Activated T-cell treated with anti-CD3 and anti-CD28 coated beads, Interleukin-2, amount 50 U/mL, for 72 hours (primary cell): ENCODE measurements at regions not wholly inside any gene's neighbourhood (a gene's known extent, or its start where the extent isn't known, plus 50 kb on each side); places are given as distances from the start of the nearest gene placed in this dataset.
A peak's percentile ranks its signal among the peaks of the same experiment; 100 is the strongest.

Experiments
- ATAC-seq, 2 donors: fragments of 150-1000 bp; cut with Tn5 transposase; replicated peaks in 1 of 2; 2 replicates each; pipeline ENCODE4 v1.10.0; 2021; ENCODE audit warnings: moderate library complexity in 2 of 2, mild to moderate bottlenecking in 1 of 2
- DNase-seq, 2 donors: peaks; one replicate each; pipeline ENCODE4 v3.0.0; 2021 to 2022; ENCODE audit warnings: mixed read lengths in 1 of 2
- H3K27ac Mint-ChIP-seq: one replicate; pipeline ENCODE4 v1.8.0; 2022; ENCODE audit warnings: mild to moderate bottlenecking, moderate library complexity, mixed read lengths
- H3K27me3 Mint-ChIP-seq: one replicate; pipeline ENCODE4 v1.8.0; 2022; ENCODE audit warnings: low read depth, mixed read lengths
- H3K36me3 Mint-ChIP-seq, 2 donors: one replicate each; pipeline ENCODE4 v1.8.0; 2022; ENCODE audit warnings: mixed read lengths in 2 of 2, mild to moderate bottlenecking in 1 of 2; ENCODE audit not compliant: insufficient read depth in 2 of 2
- H3K4me1 Mint-ChIP-seq: one replicate; pipeline ENCODE4 v1.8.0; 2022; ENCODE audit warnings: low read depth, mixed read lengths
- H3K4me3 Mint-ChIP-seq, 2 donors: one replicate each; pipeline ENCODE4 v1.8.0; 2022; ENCODE audit warnings: mild to moderate bottlenecking in 2 of 2, mixed read lengths in 2 of 2, moderate library complexity in 2 of 2
- H3K9me3 Mint-ChIP-seq, 2 donors: one replicate each; pipeline ENCODE4 v1.8.0; 2022; ENCODE audit warnings: mixed read lengths in 2 of 2

GRCh38 chr16:51615141-51615540, 464.1 kb upstream of the SALL1 start:
- Mint-ChIP-seq H3K9me3 (peaks cover 7 to 13% of the 10 kb centered on the region in 2 donors), H3K27me3 (no peaks in the 10 kb centered on the region), H3K4me3 (no peak overlapping the region), H3K36me3 (peaks cover 0 to 1% of the 10 kb centered on the region in 2 donors), H3K4me1 (no peaks in the 10 kb centered on the region), H3K27ac (no peak overlapping the region)
- DNase-seq, result no peak
- no peak for ATAC-seq

- H3K9me3 Mint-ChIP-seq, result peaks cover 4 to 7% of the 10 kb centered on the region in 2 donors
- ATAC-seq (no peak), DNase-seq (no peak)
- no peaks in the 10 kb centered on the region for H3K27me3 Mint-ChIP-seq
- H3K4me3 Mint-ChIP-seq, result no peak overlapping the region
- no peak overlapping the region for H3K27ac Mint-ChIP-seq
- H3K4me1 Mint-ChIP-seq, result no peaks in the 10 kb centered on the region
- no peaks in the 10 kb centered on the region for H3K36me3 Mint-ChIP-seq
Measured at GRCh38 chr16:51607201-51607651, 456.2 kb upstream of the SALL1 start.

GRCh38 chr16:51596247-51596646, 445.2 kb upstream of the SALL1 start:
- no peaks in the 10 kb centered on the region for H3K27me3 Mint-ChIP-seq
- ATAC-seq (no peak), DNase-seq (no peak)
- H3K4me1 Mint-ChIP-seq, result no peaks in the 10 kb centered on the region
- no peak overlapping the region for H3K4me3 Mint-ChIP-seq
- H3K36me3 Mint-ChIP-seq, result no peaks in the 10 kb centered on the region
- H3K9me3 Mint-ChIP-seq, result peaks cover 2 to 4% of the 10 kb centered on the region in 2 donors
- H3K27ac Mint-ChIP-seq, result no peak overlapping the region

DNA sequence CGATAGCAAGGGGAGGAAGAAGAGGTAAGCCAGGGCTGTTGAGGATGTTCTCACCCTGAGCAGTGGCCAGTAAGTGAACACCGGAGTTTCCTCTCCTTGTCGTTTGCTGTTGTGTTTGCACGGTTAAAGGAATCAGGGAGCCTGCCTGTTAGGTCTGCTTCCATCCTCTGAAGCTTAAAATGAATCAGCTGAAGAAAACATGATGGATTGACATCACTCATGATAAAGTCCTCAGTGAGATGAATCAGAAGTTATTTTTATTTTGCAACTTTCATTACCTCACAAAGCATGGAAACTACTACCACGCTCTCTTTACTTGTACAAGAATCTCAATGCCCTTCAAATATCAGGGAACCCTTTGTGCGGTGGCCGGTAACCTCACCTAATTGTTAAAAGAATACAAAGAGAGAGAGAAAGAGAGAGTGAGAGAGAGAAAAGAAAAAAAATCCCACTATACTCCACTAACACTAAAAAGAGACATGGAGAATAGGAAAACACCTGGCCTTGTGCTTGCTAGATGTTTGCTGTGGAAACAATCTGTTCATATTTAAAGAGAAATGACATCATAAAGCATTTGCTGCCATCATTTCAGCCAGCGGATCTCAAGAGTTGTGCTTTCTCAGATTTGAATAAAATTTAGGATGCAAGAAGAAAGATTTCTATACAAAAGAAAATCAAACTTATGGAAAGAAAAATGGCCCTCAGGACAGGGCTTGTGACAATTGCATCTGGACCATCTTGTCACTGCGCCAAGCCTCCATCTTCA, 441.6 kb upstream of the SALL1 start:
- no peaks in the 10 kb centered on the region for H3K36me3 Mint-ChIP-seq
- no peak overlapping the region for H3K4me3 Mint-ChIP-seq
- peaks cover 0 to 4% of the 10 kb centered on the region in 2 donors for H3K9me3 Mint-ChIP-seq
- ATAC-seq (no peak), DNase-seq (no peak)
- no peaks in the 10 kb centered on the region for H3K27me3 Mint-ChIP-seq
- H3K4me1 Mint-ChIP-seq, result no peaks in the 10 kb centered on the region
- no peak overlapping the region for H3K27ac Mint-ChIP-seq

DNA sequence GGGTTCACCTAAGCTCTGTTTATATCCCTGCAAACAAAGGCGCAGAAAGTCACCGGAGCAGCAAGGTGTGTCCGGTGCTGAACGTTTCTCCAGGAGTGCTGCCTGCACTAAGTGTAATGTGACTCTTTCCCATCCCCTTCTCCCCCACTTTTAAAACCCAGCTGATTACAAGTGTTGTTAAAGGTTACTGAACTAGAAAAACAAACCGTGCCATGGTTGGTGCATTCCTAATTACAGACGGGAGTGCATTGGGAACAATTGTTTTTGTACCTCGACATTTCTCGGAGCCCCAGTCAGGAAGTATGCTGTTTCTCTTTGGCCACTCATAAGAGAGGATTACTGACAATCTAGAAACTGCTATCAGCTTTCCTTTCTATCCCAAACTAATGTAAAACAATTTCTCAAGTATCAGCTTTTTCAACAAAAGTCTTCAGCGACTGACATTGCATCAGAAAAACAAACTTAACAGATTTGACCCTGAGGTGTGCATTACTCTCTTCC, 441.0 kb upstream of the SALL1 start:
- Mint-ChIP-seq H3K4me3 (no peak overlapping the region), H3K36me3 (no peaks in the 10 kb centered on the region), H3K9me3 (peaks cover 0 to 4% of the 10 kb centered on the region in 2 donors), H3K27me3 (no peaks in the 10 kb centered on the region), H3K27ac (no peak overlapping the region), H3K4me1 (no peaks in the 10 kb centered on the region)
- DNase-seq (no peak), ATAC-seq (no peak)

DNA sequence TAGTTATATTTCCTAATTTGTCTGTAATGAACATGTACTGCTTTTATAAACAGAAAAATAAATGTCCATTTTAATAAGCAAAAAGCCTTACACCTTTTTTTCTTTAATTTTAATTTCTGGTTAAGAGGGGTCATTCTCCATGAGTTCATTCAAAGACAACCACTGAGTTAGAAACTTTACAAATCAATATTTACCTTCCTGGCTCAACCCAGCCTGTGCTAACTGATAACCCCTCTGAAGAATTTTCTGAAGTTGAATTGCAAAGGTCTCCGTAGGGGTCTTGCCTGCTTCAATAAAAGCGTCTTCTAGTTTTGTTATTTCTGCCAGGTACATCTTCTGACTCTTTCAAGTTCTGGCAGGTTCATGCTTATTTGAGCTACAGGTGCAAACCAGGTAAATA, 440.4 kb upstream of the SALL1 start:
- H3K36me3 Mint-ChIP-seq, result no peaks in the 10 kb centered on the region
- H3K9me3 Mint-ChIP-seq, result peaks cover 0 to 4% of the 10 kb centered on the region in 2 donors
- ATAC-seq (no peak), DNase-seq (no peak)
- H3K4me1 Mint-ChIP-seq, result no peaks in the 10 kb centered on the region
- no peak overlapping the region for H3K4me3 Mint-ChIP-seq
- H3K27ac Mint-ChIP-seq, result no peak overlapping the region
- H3K27me3 Mint-ChIP-seq, result no peaks in the 10 kb centered on the region

- DNase-seq, result no peak
- Mint-ChIP-seq H3K4me1 (no peaks in the 10 kb centered on the region), H3K27me3 (no peaks in the 10 kb centered on the region), H3K36me3 (peaks cover 0 to 3% of the 10 kb centered on the region in 2 donors), H3K27ac (no peak overlapping the region), H3K4me3 (no peak overlapping the region), H3K9me3 (peaks cover 0 to under 1% of the 10 kb centered on the region in 2 donors)
- no peak for ATAC-seq
Measured at GRCh38 chr16:51579652-51580360, 428.7 kb upstream of the SALL1 start.

DNA sequence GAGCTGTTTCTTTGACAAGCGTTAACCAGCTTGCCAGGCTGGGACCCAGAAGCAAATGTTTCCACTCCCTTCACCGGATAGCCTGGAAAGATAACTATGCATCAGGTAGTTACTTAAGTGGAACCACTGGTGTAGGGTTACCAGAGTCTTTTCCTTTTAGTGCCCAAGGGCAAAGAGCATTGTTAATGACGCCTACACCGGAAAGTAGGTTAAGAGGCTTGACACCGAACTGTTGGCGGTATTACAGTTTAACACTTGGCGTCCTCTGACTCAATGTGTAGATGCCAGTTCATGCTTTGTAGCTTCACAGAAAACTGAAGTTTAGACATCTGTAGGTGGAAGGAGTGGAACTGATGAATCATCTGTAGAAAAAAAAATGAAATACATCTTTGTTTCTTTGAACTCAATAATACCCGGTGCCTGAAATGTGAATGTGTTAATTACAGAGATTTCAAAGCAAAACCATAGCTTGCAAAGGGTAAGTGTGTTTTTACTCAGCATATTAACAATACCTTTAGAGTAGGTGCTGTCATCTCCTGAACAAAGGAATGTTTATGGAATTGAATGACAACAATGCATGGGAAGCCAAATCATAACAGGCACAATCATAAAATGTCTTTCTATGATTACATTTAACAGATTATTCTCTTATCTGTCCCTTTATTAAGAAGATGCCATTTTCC, 426.7 kb upstream of the SALL1 start:
- DNase-seq, result no peak
- Mint-ChIP-seq H3K36me3 (peaks cover 0 to 4% of the 10 kb centered on the region in 2 donors), H3K4me1 (no peaks in the 10 kb centered on the region), H3K4me3 (no peak overlapping the region), H3K27ac (no peak overlapping the region), H3K27me3 (no peaks in the 10 kb centered on the region), H3K9me3 (peaks cover 0 to 1% of the 10 kb centered on the region in 2 donors)
- ATAC-seq, result peak in 1 of 2 donors; percentile 30

- H3K27ac Mint-ChIP-seq, result no peak overlapping the region
Measured at GRCh38 chr16:51576498-51577195, 425.6 kb upstream of the SALL1 start.

DNA sequence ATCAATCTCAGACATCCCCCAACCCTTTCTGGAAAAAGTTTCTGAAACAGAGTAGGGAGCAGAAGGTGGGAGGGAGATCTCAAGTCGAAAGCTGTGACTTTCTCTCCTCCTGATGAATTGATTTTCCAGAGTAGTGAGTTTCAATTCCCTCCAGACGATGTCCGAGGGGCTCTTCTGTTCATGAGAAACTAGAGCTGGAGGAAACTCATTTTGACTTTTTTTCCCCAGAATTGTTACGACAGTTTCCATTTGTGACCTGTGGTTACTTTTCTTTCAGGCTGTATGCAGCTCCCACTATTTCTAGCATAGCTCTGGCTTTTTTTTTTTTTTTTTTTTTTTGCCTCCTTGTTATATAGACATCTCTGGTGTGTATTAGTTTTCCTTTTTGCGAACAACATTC, 422.1 kb upstream of the SALL1 start:
- no peak for ATAC-seq
- Mint-ChIP-seq H3K27ac (no peak overlapping the region), H3K9me3 (peaks cover 2 to 5% of the 10 kb centered on the region in 2 donors), H3K4me1 (no peaks in the 10 kb centered on the region), H3K36me3 (peaks cover 0 to 4% of the 10 kb centered on the region in 2 donors), H3K27me3 (no peaks in the 10 kb centered on the region), H3K4me3 (no peak overlapping the region)
- no peak for DNase-seq

More at GRCh38 chr16:51576498-51577195, 425.6 kb upstream of the SALL1 start:
- Mint-ChIP-seq H3K4me3 (no peak overlapping the region), H3K36me3 (peaks cover 0 to 4% of the 10 kb centered on the region in 2 donors), H3K9me3 (peaks cover 1 to 3% of the 10 kb centered on the region in 2 donors), H3K4me1 (no peaks in the 10 kb centered on the region), H3K27me3 (no peaks in the 10 kb centered on the region)
- no peak for DNase-seq
- no peak for ATAC-seq

DNA sequence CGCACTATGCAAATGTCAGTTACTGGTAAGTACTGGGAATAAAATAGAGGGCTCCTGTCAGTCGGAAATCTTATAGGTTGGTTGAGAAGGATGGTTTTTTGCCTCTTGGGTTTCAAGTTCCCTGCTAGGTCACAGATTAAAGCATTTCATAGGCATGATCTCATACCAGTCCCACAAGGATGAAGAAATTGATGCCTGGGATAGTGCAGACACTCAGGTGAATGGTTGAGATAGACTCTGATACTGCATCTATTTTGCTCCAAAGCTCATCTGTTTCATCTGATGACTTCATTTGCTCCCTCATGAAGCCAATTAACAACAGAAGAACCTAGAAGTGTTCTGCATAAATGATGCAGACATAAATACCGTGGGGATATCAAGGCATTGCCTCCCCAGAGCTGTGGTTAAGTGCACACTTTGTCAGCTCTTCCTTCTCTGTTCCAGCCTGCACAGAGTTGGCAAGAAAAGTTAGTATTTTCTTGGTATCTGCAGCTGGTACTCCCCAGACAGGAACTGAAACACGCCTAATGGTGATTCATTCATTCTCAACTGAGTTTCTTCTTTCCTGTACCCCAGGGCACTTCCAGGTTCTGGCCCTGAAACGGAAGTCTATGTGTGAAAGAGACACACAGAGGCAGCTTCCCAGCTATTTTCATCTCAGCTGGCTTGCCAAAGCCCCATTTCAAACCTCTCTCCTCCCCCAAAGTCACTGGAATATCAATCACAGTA, 418.3 kb upstream of the SALL1 start:
- Mint-ChIP-seq H3K4me1 (no peaks in the 10 kb centered on the region), H3K36me3 (no peaks in the 10 kb centered on the region), H3K9me3 (peaks cover 5 to 6% of the 10 kb centered on the region in 2 donors), H3K27me3 (no peaks in the 10 kb centered on the region), H3K27ac (no peak overlapping the region), H3K4me3 (no peak overlapping the region)
- ATAC-seq, result no peak
- no peak for DNase-seq

DNA sequence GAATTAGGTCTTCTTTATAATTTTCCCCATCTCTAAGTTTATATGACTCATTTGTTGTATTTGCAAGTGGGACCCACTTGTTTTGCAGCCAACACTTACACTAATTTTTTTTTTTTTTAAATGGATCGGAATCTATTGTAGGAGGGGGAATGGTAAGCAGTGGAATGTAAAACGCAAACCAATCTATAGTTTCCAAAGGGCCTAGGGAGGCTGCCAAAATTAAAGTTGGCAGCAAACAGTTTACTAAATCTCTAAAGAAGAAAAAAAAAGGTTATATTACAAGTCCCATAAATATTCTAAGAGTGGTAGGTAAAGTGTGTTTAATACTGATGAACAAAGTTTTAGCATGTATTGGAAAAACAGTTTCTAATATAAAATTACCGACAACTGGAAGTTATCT, 416.8 kb upstream of the SALL1 start:
- ATAC-seq (no peak), DNase-seq (no peak)
- Mint-ChIP-seq H3K36me3 (no peaks in the 10 kb centered on the region), H3K4me3 (no peak overlapping the region), H3K27ac (no peak overlapping the region), H3K27me3 (no peaks in the 10 kb centered on the region), H3K4me1 (no peaks in the 10 kb centered on the region), H3K9me3 (peaks cover 6 to 8% of the 10 kb centered on the region in 2 donors)
